Neural progenitor cell (in vitro differentiated cells): ENCODE measurements at regions not wholly inside any gene's neighbourhood (a gene's known extent, or its start where the extent isn't known, plus 50 kb on each side); places are given as distances from the start of the nearest gene placed in this dataset.

Source experiments
- DNase-seq: peaks from one replicate; pipeline ENCODE4 v3.0.0-alpha.2; 2016; ENCODE audit warnings: low spot score
- H2AFZ ChIP-seq: fragments of 200-600 bp; sonication (generic); replicated peaks from 2 replicates; pipeline ENCODE4 v1.6.1; 2016; ENCODE audit warnings: antibody characterized with exemption
- H3F3A ChIP-seq: fragments of 200-600 bp; sonication (generic); 2 replicates; pipeline ENCODE4 v1.6.1; 2016; ENCODE audit warnings: antibody characterized with exemption, low read depth
- H3K27ac ChIP-seq: fragments of 200-600 bp; sonication (generic); 2 replicates; pipeline ENCODE4 v1.5.1; 2016; ENCODE audit warnings: mild to moderate bottlenecking
- H3K27me3 ChIP-seq: fragments of 200-600 bp; sonication (generic); 2 replicates; pipeline ENCODE4 v1.6.1; 2016; ENCODE audit warnings: mild to moderate bottlenecking, moderate library complexity
- H3K36me3 ChIP-seq: fragments of 200-600 bp; sonication (generic); 2 replicates; pipeline ENCODE4 v1.5.1; 2016
- H3K4me1 ChIP-seq: fragments of 200-600 bp; sonication (generic); 2 replicates; pipeline ENCODE4 v1.6.1; 2016; ENCODE audit warnings: mixed run types
- H3K4me2 ChIP-seq: fragments of 200-600 bp; sonication (generic); 2 replicates; pipeline ENCODE4 v1.6.1; 2016
- H3K4me3 ChIP-seq: fragments of 200-600 bp; sonication (generic); 2 replicates; pipeline ENCODE4 v1.5.1; 2016
- H3K79me2 ChIP-seq: fragments of 200-600 bp; sonication (generic); 2 replicates; pipeline ENCODE4 v1.6.1; 2016; ENCODE audit warnings: low read depth
- H3K9ac ChIP-seq: fragments of 200-600 bp; sonication (generic); 2 replicates; pipeline ENCODE4 v1.6.1; 2016
- H3K9me3 ChIP-seq: fragments of 200-600 bp; sonication (generic); 2 replicates; pipeline ENCODE4 v1.5.1; 2016; ENCODE audit warnings: low read depth
- H4K20me1 ChIP-seq: fragments of 200-600 bp; sonication (generic); 2 replicates; pipeline ENCODE4 v1.6.1; 2016; ENCODE audit warnings: low read depth
- H3K27ac Mint-ChIP-seq: 3 replicates; pipeline ENCODE4 v1.8.0; 2021; ENCODE audit warnings: mixed read lengths
- H3K27me3 Mint-ChIP-seq: 2 replicates; pipeline ENCODE4 v1.8.0; 2022; ENCODE audit warnings: low read depth, mild to moderate bottlenecking, inconsistent platforms, moderate library complexity, mixed read lengths; ENCODE audit not compliant: insufficient read depth
- H3K36me3 Mint-ChIP-seq: 3 replicates; pipeline ENCODE4 v1.8.0; 2021; ENCODE audit warnings: mixed read lengths
- H3K4me1 Mint-ChIP-seq: 3 replicates; pipeline ENCODE4 v1.8.0; 2021; ENCODE audit warnings: mixed read lengths
- H3K4me3 Mint-ChIP-seq: 3 replicates; pipeline ENCODE4 v1.8.0; 2021; ENCODE audit warnings: mild to moderate bottlenecking, moderate library complexity, mixed read lengths
- H3K9me3 Mint-ChIP-seq: 3 replicates; pipeline ENCODE4 v1.8.0; 2020; ENCODE audit warnings: mixed read lengths
- EZH2 ChIP-seq: fragments of 200-600 bp; sonication (generic); IDR thresholded peaks from 2 replicates; pipeline ENCODE4 v1.6.1; 2017; ENCODE audit warnings: antibody characterized with exemption, mild to moderate bottlenecking, moderate library complexity
- EZH2phosphoT487 ChIP-seq: fragments of 200-600 bp; sonication (generic); IDR thresholded peaks from 2 replicates; pipeline ENCODE4 v1.6.1; 2017; ENCODE audit warnings: antibody characterized with exemption
- TF ChIP-seq, protein P1 (sequence below): fragments of 200-600 bp; sonication (generic); IDR thresholded peaks from 2 replicates; pipeline ENCODE4 v1.5.1; 2017; ENCODE audit warnings: antibody characterized with exemption, mild to moderate bottlenecking

DNA sequence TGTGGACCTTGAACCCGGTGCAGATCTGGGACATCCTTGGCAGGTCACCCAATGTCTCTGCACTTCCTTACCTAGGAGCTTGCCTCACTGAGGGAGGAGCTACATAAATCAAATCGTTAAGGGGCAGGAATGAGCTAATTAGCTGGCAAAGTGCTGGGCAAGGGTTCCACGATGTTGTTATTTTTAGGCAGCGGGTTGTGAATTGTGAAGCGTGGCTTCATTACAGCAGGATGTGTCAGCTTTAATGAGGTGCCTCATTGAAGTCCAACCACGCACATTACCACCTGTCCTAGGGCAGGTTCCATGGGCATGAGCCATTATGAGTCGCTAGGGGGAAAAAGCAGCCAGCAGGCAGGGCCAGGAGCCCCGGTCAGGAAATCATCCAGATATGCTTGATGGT lies 127.0 kb upstream of the AGAP1 start:
- Histone ChIP-seq H3K9me3 (no peaks in the 10 kb centered on the region), H3K9ac (no peak overlapping the region), H3K27me3 (no peaks in the 10 kb centered on the region), H3K4me1 (no peaks in the 10 kb centered on the region), H3K79me2 (no peaks in the 10 kb centered on the region), H2AFZ (no peak overlapping the region), H4K20me1 (no peaks in the 10 kb centered on the region), H3F3A (no peaks in the 10 kb centered on the region), H3K36me3 (no peaks in the 10 kb centered on the region), H3K4me3 (no peak overlapping the region), H3K27ac (no peak overlapping the region), H3K4me2 (no peak overlapping the region)
- no peaks in the 10 kb centered on the region for H3K36me3 Mint-ChIP-seq
- H3K4me1 Mint-ChIP-seq: peaks cover 8% of the 10 kb centered on the region
- no peak overlapping the region for H3K4me3 Mint-ChIP-seq
- no peak for DNase-seq
- H3K27ac Mint-ChIP-seq: no peak overlapping the region
- H3K27me3 Mint-ChIP-seq: peaks cover 15% of the 10 kb centered on the region
- no peaks in the 10 kb centered on the region for H3K9me3 Mint-ChIP-seq
- TF ChIP-seq EZH2phosphoT487: no peak
- TF ChIP-seq EZH2: no peak
- TF ChIP-seq, protein P1, sequence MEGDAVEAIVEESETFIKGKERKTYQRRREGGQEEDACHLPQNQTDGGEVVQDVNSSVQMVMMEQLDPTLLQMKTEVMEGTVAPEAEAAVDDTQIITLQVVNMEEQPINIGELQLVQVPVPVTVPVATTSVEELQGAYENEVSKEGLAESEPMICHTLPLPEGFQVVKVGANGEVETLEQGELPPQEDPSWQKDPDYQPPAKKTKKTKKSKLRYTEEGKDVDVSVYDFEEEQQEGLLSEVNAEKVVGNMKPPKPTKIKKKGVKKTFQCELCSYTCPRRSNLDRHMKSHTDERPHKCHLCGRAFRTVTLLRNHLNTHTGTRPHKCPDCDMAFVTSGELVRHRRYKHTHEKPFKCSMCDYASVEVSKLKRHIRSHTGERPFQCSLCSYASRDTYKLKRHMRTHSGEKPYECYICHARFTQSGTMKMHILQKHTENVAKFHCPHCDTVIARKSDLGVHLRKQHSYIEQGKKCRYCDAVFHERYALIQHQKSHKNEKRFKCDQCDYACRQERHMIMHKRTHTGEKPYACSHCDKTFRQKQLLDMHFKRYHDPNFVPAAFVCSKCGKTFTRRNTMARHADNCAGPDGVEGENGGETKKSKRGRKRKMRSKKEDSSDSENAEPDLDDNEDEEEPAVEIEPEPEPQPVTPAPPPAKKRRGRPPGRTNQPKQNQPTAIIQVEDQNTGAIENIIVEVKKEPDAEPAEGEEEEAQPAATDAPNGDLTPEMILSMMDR: no peak

DNA sequence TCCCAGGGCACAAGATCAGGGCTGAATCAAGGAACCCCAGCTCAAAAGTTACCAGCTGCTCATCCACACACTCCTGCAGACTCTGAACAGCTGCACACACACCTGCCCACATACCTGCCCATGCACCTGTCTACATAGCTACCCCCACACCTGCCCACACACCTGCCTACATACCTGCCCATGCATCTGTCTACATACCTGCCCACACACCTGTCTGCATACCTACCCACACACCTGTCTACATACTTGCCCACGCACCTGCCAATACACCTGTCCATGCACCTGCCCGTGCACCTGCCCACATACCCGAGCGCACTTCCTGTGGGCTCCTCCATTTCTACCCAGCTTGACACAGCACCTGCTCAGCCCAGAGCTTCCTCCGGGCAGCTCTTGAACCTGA lies 122.8 kb upstream of the AGAP1 start:
- Mint-ChIP-seq H3K4me1 (peaks cover 4% of the 10 kb centered on the region), H3K36me3 (no peaks in the 10 kb centered on the region)
- H3K79me2 ChIP-seq: no peaks in the 10 kb centered on the region

DNA sequence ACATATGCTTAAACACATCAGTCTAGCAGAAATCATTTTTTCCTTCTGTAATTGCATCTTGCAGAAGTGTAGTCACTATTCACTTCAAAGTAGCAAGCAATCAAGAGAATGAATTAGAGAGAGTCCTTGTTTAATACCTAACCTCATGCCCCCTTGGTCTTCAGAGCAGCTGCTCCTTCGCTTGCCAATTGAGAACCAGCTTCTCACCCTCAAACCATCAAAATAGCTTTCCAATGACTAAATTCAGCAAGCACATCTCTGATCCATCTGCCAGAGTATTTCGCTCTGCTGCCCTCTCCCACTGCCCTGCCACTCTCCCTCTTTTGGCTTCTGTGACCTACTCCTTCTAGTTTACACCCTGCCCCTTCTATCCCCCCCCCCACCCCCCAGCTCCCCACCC lies 120.7 kb upstream of the AGAP1 start:
- Mint-ChIP-seq H3K4me3 (no peak overlapping the region), H3K9me3 (no peaks in the 10 kb centered on the region), H3K4me1 (no peaks in the 10 kb centered on the region), H3K27ac (no peak overlapping the region), H3K27me3 (peaks cover 5% of the 10 kb centered on the region), H3K36me3 (no peaks in the 10 kb centered on the region)
- no peak for DNase-seq
- H3K9ac ChIP-seq: no peak overlapping the region
- H4K20me1 ChIP-seq: no peaks in the 10 kb centered on the region
- H3K4me3 ChIP-seq: no peak overlapping the region
- no peak for TF ChIP-seq EZH2phosphoT487
- TF ChIP-seq, protein P1: no peak
- no peak for TF ChIP-seq EZH2
- H3K9me3 ChIP-seq: no peaks in the 10 kb centered on the region
- H3K27ac ChIP-seq: no peak overlapping the region
- H2AFZ ChIP-seq: no peak overlapping the region
- H3K27me3 ChIP-seq: no peaks in the 10 kb centered on the region
- H3K36me3 ChIP-seq: no peaks in the 10 kb centered on the region
- no peaks in the 10 kb centered on the region for H3K4me1 ChIP-seq
- H3K79me2 ChIP-seq: no peaks in the 10 kb centered on the region
- no peak overlapping the region for H3K4me2 ChIP-seq
- H3F3A ChIP-seq: no peaks in the 10 kb centered on the region

More for the DNA sequence above, 122.8 kb upstream of the AGAP1 start:
- Mint-ChIP-seq H3K4me3 (no peak overlapping the region), H3K27ac (no peak overlapping the region), H3K27me3 (peaks cover 14% of the 10 kb centered on the region), H3K9me3 (no peaks in the 10 kb centered on the region)
- Histone ChIP-seq H3K9me3 (no peaks in the 10 kb centered on the region), H3K4me1 (no peaks in the 10 kb centered on the region), H2AFZ (no peak overlapping the region), H3K4me2 (no peak overlapping the region), H3K9ac (no peak overlapping the region), H3K27me3 (no peaks in the 10 kb centered on the region), H4K20me1 (no peaks in the 10 kb centered on the region), H3K27ac (no peak overlapping the region), H3K4me3 (no peak overlapping the region), H3K36me3 (no peaks in the 10 kb centered on the region), H3F3A (no peaks in the 10 kb centered on the region)
- TF ChIP-seq, protein P1: no peak
- DNase-seq: no peak

DNA sequence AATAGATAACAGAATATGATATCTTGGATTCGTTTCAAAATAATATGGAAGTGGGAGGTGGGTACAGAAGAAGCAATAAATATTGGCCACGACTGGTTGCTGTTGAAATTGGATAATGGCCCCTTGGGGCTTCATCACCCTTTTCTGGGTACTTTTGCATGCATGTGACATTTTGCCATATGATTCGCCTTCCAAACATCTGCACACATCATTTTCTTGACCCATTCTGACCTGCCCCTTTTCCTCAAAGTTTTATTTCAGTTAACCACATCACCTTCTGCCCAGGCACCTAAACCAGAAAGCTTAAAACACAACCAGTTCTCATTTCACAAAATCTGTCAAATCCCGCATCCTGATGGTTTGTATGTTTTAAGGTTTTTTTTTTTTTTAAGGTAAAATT lies 116.7 kb upstream of the AGAP1 start:
- Histone ChIP-seq H3K27ac (no peak overlapping the region), H2AFZ (no peak overlapping the region), H4K20me1 (no peaks in the 10 kb centered on the region), H3F3A (no peaks in the 10 kb centered on the region), H3K4me2 (no peak overlapping the region), H3K79me2 (no peaks in the 10 kb centered on the region), H3K4me1 (no peaks in the 10 kb centered on the region), H3K36me3 (no peaks in the 10 kb centered on the region), H3K9ac (no peak overlapping the region), H3K27me3 (no peaks in the 10 kb centered on the region), H3K9me3 (no peaks in the 10 kb centered on the region), H3K4me3 (no peak overlapping the region)
- no peak for DNase-seq
- H3K4me1 Mint-ChIP-seq: no peaks in the 10 kb centered on the region
- peaks cover 2% of the 10 kb centered on the region for H3K27me3 Mint-ChIP-seq
- H3K4me3 Mint-ChIP-seq: no peak overlapping the region
- no peaks in the 10 kb centered on the region for H3K36me3 Mint-ChIP-seq
- TF ChIP-seq, protein P1: no peak
- no peak for TF ChIP-seq EZH2phosphoT487
- TF ChIP-seq EZH2: no peak
- H3K9me3 Mint-ChIP-seq: no peaks in the 10 kb centered on the region
- no peak overlapping the region for H3K27ac Mint-ChIP-seq
